ENCODE measurements at regions not wholly inside any gene's neighbourhood (a gene's known extent, or its start where the extent isn't known, plus 50 kb on each side); places are given as distances from the start of the nearest gene placed in this dataset.

DNA sequence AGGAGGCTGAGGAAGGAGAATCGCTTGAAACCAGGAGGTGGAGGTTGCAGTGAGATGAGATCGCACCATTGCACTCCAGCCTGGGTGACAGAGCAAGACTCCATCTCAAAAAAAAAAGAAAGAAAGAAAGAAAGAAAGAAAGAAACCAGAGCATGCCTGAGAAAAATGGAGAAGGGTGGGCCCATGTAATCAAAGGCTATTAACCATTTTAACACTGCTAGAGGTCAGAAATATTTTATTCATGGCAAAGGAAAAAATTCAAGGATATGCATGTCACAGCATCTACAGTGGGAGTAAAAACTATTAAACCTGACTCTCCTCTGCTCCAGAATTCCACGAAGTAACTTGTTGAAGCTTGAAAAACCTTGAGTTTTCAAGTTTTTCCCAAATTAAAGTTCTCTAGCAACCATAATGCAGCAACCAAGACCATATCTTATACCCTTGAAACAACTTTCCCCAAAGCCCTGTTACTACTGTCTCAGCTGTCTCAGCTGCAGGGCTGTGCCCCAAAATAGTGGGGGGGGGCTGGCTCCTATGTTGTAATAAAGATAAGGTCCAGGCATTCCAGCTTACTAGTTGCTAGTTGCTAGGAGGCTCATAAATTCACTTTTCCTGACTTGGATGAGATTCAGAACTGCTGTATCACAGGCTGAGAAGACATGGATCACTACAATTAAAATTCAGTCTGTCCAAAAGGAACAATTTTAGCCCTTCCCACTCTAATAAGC lies 112.9 kb upstream of the SOD1 start:
- Histone ChIP-seq H3K27ac (no peak overlapping the region), H3K9me3 (no peaks in the 10 kb centered on the region), H3K4me1 (ENCODE audit: control insufficient read depth in 1 of 2, insufficient read depth in 1 of 2, low read depth in 1 of 2, low read length in 1 of 2) (no peaks in the 10 kb centered on the region), H3K27me3 (no peaks in the 10 kb centered on the region), H3K4me3 (ENCODE audit: low read depth in 1 of 2, low read length in 1 of 2) (no peak overlapping the region), H3K36me3 (no peaks in the 10 kb centered on the region)
- no peak for TF ChIP-seq CTCF (IDR thresholded peaks at IDR 0.05)

DNA sequence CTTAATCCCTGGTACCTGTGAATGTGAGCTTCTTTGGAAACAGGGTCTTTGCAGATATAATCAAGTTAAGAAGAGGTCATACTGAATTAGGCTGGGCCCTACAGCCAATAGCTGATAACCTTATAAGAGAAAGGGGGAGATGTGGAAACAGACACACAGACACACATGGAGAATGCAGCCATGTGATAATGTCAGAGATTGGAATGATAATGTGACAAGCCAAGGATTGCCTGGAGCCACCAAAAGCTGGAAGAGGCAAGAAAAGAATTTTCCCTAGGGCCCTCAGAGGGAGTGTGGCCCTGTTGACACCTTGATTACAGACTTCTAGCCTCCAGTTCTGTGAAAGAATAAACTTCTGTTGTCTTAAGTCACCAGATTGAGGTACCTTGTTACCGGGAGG lies 114.5 kb upstream of the SOD1 start:
- H3K27me3 ChIP-seq, result no peaks in the 10 kb centered on the region
- no peaks in the 10 kb centered on the region for H3K36me3 ChIP-seq
- H3K27ac ChIP-seq, result no peak overlapping the region
- H3K4me3 ChIP-seq (ENCODE audit: low read depth in 1 of 2, low read length in 1 of 2), result no peak overlapping the region
- no peaks in the 10 kb centered on the region for H3K4me1 ChIP-seq (ENCODE audit: control insufficient read depth in 1 of 2, insufficient read depth in 1 of 2, low read depth in 1 of 2, low read length in 1 of 2)
- no peaks in the 10 kb centered on the region for H3K9me3 ChIP-seq
- TF ChIP-seq CTCF (IDR thresholded peaks at IDR 0.05), result no peak

- Histone ChIP-seq H3K27ac (no peak overlapping the region), H3K4me1 (ENCODE audit: control insufficient read depth in 1 of 2, insufficient read depth in 1 of 2, low read depth in 1 of 2, low read length in 1 of 2) (no peaks in the 10 kb centered on the region), H3K9me3 (no peaks in the 10 kb centered on the region), H3K4me3 (ENCODE audit: low read depth in 1 of 2, low read length in 1 of 2) (no peak overlapping the region), H3K27me3 (no peaks in the 10 kb centered on the region), H3K36me3 (no peaks in the 10 kb centered on the region)
- no peak for TF ChIP-seq CTCF (IDR thresholded peaks at IDR 0.05)
Measured at GRCh38 chr21:31543191-31543590, 116.3 kb upstream of the SOD1 start.

DNA sequence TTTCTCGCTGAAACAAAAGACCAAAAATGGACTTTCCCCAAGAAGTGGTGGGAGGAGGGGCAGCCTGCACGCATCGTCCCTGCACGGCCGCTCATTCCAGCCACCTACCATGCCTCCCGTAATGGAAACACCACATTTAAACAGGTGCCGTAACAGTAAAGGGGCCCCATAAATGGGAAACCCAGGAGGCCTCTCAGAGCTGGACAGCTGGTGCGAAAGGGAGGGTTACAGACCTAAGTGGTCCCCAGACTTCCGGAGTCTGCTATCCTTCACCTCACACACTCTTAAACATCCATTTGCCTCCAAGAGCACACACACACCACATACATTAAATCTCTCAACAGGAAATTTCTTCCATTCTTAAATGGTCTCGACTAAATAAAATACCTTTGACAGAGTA lies 120.7 kb upstream of the SOD1 start:
- no peaks in the 10 kb centered on the region for H3K27me3 ChIP-seq
- TF ChIP-seq CTCF (IDR thresholded peaks at IDR 0.05), result no peak
- no peak overlapping the region for H3K27ac ChIP-seq
- no peaks in the 10 kb centered on the region for H3K4me1 ChIP-seq (ENCODE audit: control insufficient read depth in 1 of 2, insufficient read depth in 1 of 2, low read depth in 1 of 2, low read length in 1 of 2)
- H3K4me3 ChIP-seq (ENCODE audit: low read depth in 1 of 2, low read length in 1 of 2), result no peak overlapping the region
- H3K9me3 ChIP-seq, result no peaks in the 10 kb centered on the region
- H3K36me3 ChIP-seq, result no peaks in the 10 kb centered on the region

GRCh38 chr21:31537872-31538576 lies 121.5 kb upstream of the SOD1 start:
- no peak for TF ChIP-seq CTCF (IDR thresholded peaks at IDR 0.05)
- H3K36me3 ChIP-seq, result no peaks in the 10 kb centered on the region
- no peaks in the 10 kb centered on the region for H3K9me3 ChIP-seq
- no peak overlapping the region for H3K27ac ChIP-seq
- no peaks in the 10 kb centered on the region for H3K27me3 ChIP-seq
- H3K4me3 ChIP-seq (ENCODE audit: low read depth in 1 of 2, low read length in 1 of 2), result no peak overlapping the region
- no peaks in the 10 kb centered on the region for H3K4me1 ChIP-seq (ENCODE audit: control insufficient read depth in 1 of 2, insufficient read depth in 1 of 2, low read depth in 1 of 2, low read length in 1 of 2)
